SU-DHL-6 (cell line): ENCODE measurements at regions not wholly inside any gene's neighbourhood (a gene's known extent, or its start where the extent isn't known, plus 50 kb on each side); places are given as distances from the start of the nearest gene placed in this dataset.

Source experiments
- H2AFZ ChIP-seq: fragments of 200-600 bp; sonication (generic); 2 replicates; pipeline ENCODE4 v1.6.1; 2014; ENCODE audit warnings: low read depth, mild to moderate bottlenecking, moderate library complexity, mixed read lengths, antibody characterized with exemption, low read length; ENCODE audit not compliant: severe bottlenecking
- H3F3A ChIP-seq: fragments of 200-600 bp; shearing (Covaris generic); 2 replicates; pipeline ENCODE4 v1.6.0; 2016; ENCODE audit warnings: antibody characterized with exemption, mild to moderate bottlenecking; ENCODE audit not compliant: insufficient read depth
- H3K27ac ChIP-seq: fragments of 200-600 bp; sonication (generic); 2 replicates; pipeline ENCODE4 v1.5.1; 2016; ENCODE audit warnings: low read depth, mild to moderate bottlenecking, low read length, moderate library complexity, mixed read lengths
- H3K27me3 ChIP-seq: fragments of 200-600 bp; sonication (generic), shearing (Covaris generic); 2 replicates; pipeline ENCODE4 v1.6.0; 2014; ENCODE audit warnings: mild to moderate bottlenecking, low read length
- H3K36me3 ChIP-seq: fragments of 200-600 bp; sonication (generic); 2 replicates; pipeline ENCODE4 v1.6.1; 2014; ENCODE audit warnings: mild to moderate bottlenecking, low read length, mixed read lengths
- H3K4me2 ChIP-seq: fragments of 300-600, 200-600 bp; shearing (Covaris generic), sonication (generic); 2 replicates; pipeline ENCODE4 v1.6.0; 2014; ENCODE audit warnings: low read length, low read depth, mild to moderate bottlenecking; ENCODE audit not compliant: poor library complexity, severe bottlenecking
- H3K4me3 ChIP-seq: fragments of 200-600 bp; sonication (generic); 2 replicates; pipeline ENCODE4 v1.5.1; 2014; ENCODE audit warnings: antibody characterized with exemption, low read length, mild to moderate bottlenecking, mixed read lengths; ENCODE audit not compliant: insufficient read depth, poor library complexity, severe bottlenecking
- H3K79me2 ChIP-seq: fragments of 200-600 bp; sonication (generic); 2 replicates; pipeline ENCODE4 v1.6.1; 2014; ENCODE audit warnings: mild to moderate bottlenecking, low read length, moderate library complexity; ENCODE audit not compliant: insufficient read depth
- H3K9ac ChIP-seq: fragments of 200-600 bp; sonication (generic); 2 replicates; pipeline ENCODE4 v1.7.0; 2014; ENCODE audit warnings: mild to moderate bottlenecking, low read length
- H3K9me2 ChIP-seq: fragments of 200-600 bp; sonication (generic); replicated peaks from 2 replicates; pipeline ENCODE4 v1.6.1; 2014; ENCODE audit warnings: low read length; ENCODE audit not compliant: insufficient read depth
- H3K9me3 ChIP-seq: fragments of 200-600 bp; sonication (generic); 2 replicates; pipeline ENCODE4 v1.6.1; 2014; ENCODE audit warnings: low read length, mixed read lengths; ENCODE audit not compliant: insufficient read depth
- H4K20me1 ChIP-seq: fragments of 200-600 bp; sonication (generic); 2 replicates; pipeline ENCODE4 v1.6.1; 2014; ENCODE audit warnings: low read depth, mild to moderate bottlenecking, antibody characterized with exemption, low read length, moderate library complexity, mixed read lengths
- CTCF ChIP-seq: fragments of 200-600 bp; sonication (generic); IDR thresholded peaks from one replicate; pipeline ENCODE4 v1.5.1; 2017; ENCODE audit warnings: antibody characterized with exemption, mild to moderate bottlenecking, low read length, moderate library complexity; ENCODE audit not compliant: insufficient read depth, poor library complexity, severe bottlenecking
- EZH2phosphoT487 ChIP-seq: fragments of 200-600 bp; sonication (generic), shearing (Covaris generic); conservative IDR thresholded peaks from 2 replicates; pipeline ENCODE4 v1.6.1; 2018; ENCODE audit warnings: mild to moderate bottlenecking, antibody characterized with exemption, low read length, moderate library complexity, mixed read lengths

GRCh38 chr18:2199060-2199459 is 372.2 kb downstream of the METTL4 start:
- H3K9me3 ChIP-seq: no peaks in the 10 kb centered on the region
- H3K9ac ChIP-seq: no peak overlapping the region
- H3F3A ChIP-seq: no peaks in the 10 kb centered on the region
- no peak overlapping the region for H3K4me2 ChIP-seq
- no peaks in the 10 kb centered on the region for H3K36me3 ChIP-seq
- H3K79me2 ChIP-seq: no peaks in the 10 kb centered on the region
- no peak overlapping the region for H3K27ac ChIP-seq
- H3K27me3 ChIP-seq: no peaks in the 10 kb centered on the region
- TF ChIP-seq EZH2phosphoT487 (no peak), CTCF (no peak)
- H3K4me3 ChIP-seq: no peak overlapping the region
- no peaks in the 10 kb centered on the region for H4K20me1 ChIP-seq
- no peaks in the 10 kb centered on the region for H3K9me2 ChIP-seq
- no peak overlapping the region for H2AFZ ChIP-seq

GRCh38 chr18:2201036-2201600 is 370.2 kb downstream of the METTL4 start:
- Histone ChIP-seq H3F3A (no peaks in the 10 kb centered on the region), H2AFZ (no peak overlapping the region), H3K27me3 (no peaks in the 10 kb centered on the region), H3K9me3 (no peaks in the 10 kb centered on the region), H3K9me2 (no peaks in the 10 kb centered on the region), H3K79me2 (no peaks in the 10 kb centered on the region), H3K4me2 (no peak overlapping the region), H3K9ac (no peak overlapping the region), H3K36me3 (no peaks in the 10 kb centered on the region), H3K4me3 (no peak overlapping the region), H4K20me1 (no peaks in the 10 kb centered on the region), H3K27ac (no peak overlapping the region)
- TF ChIP-seq CTCF (no peak), EZH2phosphoT487 (no peak)

- Histone ChIP-seq H3K36me3 (no peaks in the 10 kb centered on the region), H3K27me3 (no peaks in the 10 kb centered on the region), H2AFZ (no peak overlapping the region), H3K4me2 (no peak overlapping the region), H3K9me2 (no peaks in the 10 kb centered on the region), H3K79me2 (no peaks in the 10 kb centered on the region), H3K4me3 (no peak overlapping the region), H3F3A (no peaks in the 10 kb centered on the region), H3K9me3 (no peaks in the 10 kb centered on the region), H4K20me1 (no peaks in the 10 kb centered on the region), H3K9ac (no peak overlapping the region), H3K27ac (no peak overlapping the region)
- TF ChIP-seq CTCF (no peak), EZH2phosphoT487 (no peak)
Observed at GRCh38 chr18:2204736-2205135, 366.6 kb downstream of the METTL4 start.
